DND-41 (cell line): ENCODE measurements at regions not wholly inside any gene's neighbourhood (a gene's known extent, or its start where the extent isn't known, plus 50 kb on each side); places are given as distances from the start of the nearest gene placed in this dataset.

Experiments
- ATAC-seq: fragments of 200-7000 bp; cut with Tn5 transposase; 3 replicates; pipeline ENCODE4 v1.9.1; 2021; ENCODE audit warnings: low read depth; ENCODE audit not compliant: insufficient read depth
- DNase-seq: peaks from one replicate; pipeline ENCODE4 v3.0.0-alpha.2; 2020
- H2AFZ ChIP-seq: 2 replicates; pipeline ENCODE4 v1.6.0; 2012; ENCODE audit warnings: low read depth, low read length
- H3K27ac ChIP-seq: 2 replicates; pipeline ENCODE4 v1.5.1; 2012; ENCODE audit warnings: low read length, inconsistent platforms
- H3K27me3 ChIP-seq: fragments of 200-600 bp; sonication (generic); 2 replicates; pipeline ENCODE4 v1.6.0; 2012; ENCODE audit warnings: low read length, mild to moderate bottlenecking, inconsistent platforms; ENCODE audit not compliant: insufficient read depth, poor library complexity
- H3K36me3 ChIP-seq: 2 replicates; pipeline ENCODE4 v1.5.1; 2012; ENCODE audit warnings: low read length, inconsistent platforms; ENCODE audit not compliant: insufficient read depth
- H3K4me1 ChIP-seq: 2 replicates; pipeline ENCODE4 v1.5.1; 2012; ENCODE audit warnings: mild to moderate bottlenecking, low read length; ENCODE audit not compliant: insufficient read depth
- H3K4me2 ChIP-seq: 2 replicates; pipeline ENCODE4 v1.6.0; 2012; ENCODE audit warnings: mild to moderate bottlenecking, moderate library complexity, low read length, inconsistent platforms; ENCODE audit not compliant: insufficient read depth
- H3K4me3 ChIP-seq, 2 experiments: fragments of 200-600 bp in 1 of 2; shearing (Covaris generic) in 1 of 2; 2 replicates each; pipeline ENCODE4 v1.5.1; 2012 to 2016; ENCODE audit warnings: inconsistent platforms in 2 of 2, low read length in 2 of 2, mild to moderate bottlenecking in 2 of 2, low read depth in 1 of 2, moderate library complexity in 1 of 2
- H3K79me2 ChIP-seq: 2 replicates; pipeline ENCODE4 v1.6.0; 2012; ENCODE audit warnings: low read length, inconsistent platforms; ENCODE audit not compliant: insufficient read depth
- H3K9ac ChIP-seq: 2 replicates; pipeline ENCODE4 v1.6.0; 2012; ENCODE audit warnings: low read depth, mild to moderate bottlenecking, inconsistent platforms, low read length, moderate library complexity
- H3K9me3 ChIP-seq: 2 replicates; pipeline ENCODE4 v1.5.1; 2012; ENCODE audit warnings: low read length, moderate library complexity, mild to moderate bottlenecking, inconsistent platforms; ENCODE audit not compliant: insufficient read depth, severe bottlenecking
- H4K20me1 ChIP-seq: 2 replicates; pipeline ENCODE4 v1.6.0; 2012; ENCODE audit warnings: low read length; ENCODE audit not compliant: insufficient read depth
- EZH2 ChIP-seq: IDR thresholded peaks from 3 replicates; pipeline ENCODE4 v1.6.1; 2012; ENCODE audit warnings: borderline replicate concordance, low read depth, mild to moderate bottlenecking, moderate library complexity, low read length, inconsistent platforms; ENCODE audit not compliant: severe bottlenecking
- TF ChIP-seq, protein P1 (sequence below): IDR thresholded peaks from 2 replicates; pipeline ENCODE4 v1.5.1; 2012; ENCODE audit warnings: borderline replicate concordance, low read length, moderate library complexity, mild to moderate bottlenecking; ENCODE audit not compliant: poor library complexity, severe bottlenecking; ENCODE audit errors: extremely low read depth

DNA sequence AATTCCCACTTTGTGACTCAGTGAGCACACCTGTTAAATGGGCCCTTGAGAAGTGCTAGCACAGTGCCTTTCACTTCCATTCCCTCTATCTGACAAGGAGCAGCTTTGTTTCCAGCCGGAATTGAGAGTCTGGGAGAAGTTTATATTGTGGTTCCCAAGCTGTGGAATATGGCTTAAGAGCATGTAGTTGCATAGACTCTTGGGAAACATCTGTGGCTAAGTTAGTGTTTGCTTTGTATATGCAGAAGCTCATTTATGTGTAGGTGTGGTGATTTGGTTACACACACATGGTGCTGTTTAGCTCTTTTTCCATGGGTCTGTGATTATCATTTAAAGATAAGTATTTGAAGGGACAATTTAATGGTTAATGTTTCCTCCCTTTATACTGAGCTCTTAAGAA, 110.5 kb upstream of the HMHB1 start:
- no peaks in the 10 kb centered on the region for H4K20me1 ChIP-seq
- no peaks in the 10 kb centered on the region for H3K79me2 ChIP-seq
- no peak overlapping the region for H3K4me2 ChIP-seq
- H3K9ac ChIP-seq: no peak overlapping the region
- H3K27ac ChIP-seq: no peak overlapping the region; the same call in 1 of the 2 replicates
- peaks cover 50% of the 10 kb centered on the region for H3K4me1 ChIP-seq
- no peaks in the 10 kb centered on the region for H3K36me3 ChIP-seq
- no peak for ATAC-seq
- no peak overlapping the region for H3K4me3 ChIP-seq
- no peak for DNase-seq
- no peaks in the 10 kb centered on the region for H3K9me3 ChIP-seq
- H2AFZ ChIP-seq: no peak overlapping the region
- no peaks in the 10 kb centered on the region for H3K27me3 ChIP-seq
- TF ChIP-seq EZH2: no peak

DNA sequence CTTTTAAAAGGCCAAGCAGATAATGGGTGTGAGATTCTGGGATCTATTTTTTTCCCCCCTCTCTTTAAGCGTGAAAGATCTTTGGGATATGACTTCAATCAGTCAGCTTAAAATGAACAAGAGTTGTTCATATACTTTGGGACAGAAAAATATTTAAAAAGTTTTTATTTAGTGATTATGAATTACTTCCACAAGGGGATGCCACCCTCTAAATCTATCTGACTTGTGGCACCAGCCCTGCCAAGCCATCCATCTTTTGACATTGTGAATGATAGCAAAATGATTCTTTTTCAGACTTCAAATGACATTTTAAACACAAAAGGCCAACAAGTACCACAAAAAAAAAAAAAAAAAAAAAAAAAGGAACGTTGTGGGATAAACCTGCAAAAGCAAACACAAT, 111.0 kb upstream of the HMHB1 start:
- no peaks in the 10 kb centered on the region for H3K36me3 ChIP-seq
- no peak for ATAC-seq
- no peaks in the 10 kb centered on the region for H4K20me1 ChIP-seq
- TF ChIP-seq EZH2: no peak
- TF ChIP-seq, protein P1, sequence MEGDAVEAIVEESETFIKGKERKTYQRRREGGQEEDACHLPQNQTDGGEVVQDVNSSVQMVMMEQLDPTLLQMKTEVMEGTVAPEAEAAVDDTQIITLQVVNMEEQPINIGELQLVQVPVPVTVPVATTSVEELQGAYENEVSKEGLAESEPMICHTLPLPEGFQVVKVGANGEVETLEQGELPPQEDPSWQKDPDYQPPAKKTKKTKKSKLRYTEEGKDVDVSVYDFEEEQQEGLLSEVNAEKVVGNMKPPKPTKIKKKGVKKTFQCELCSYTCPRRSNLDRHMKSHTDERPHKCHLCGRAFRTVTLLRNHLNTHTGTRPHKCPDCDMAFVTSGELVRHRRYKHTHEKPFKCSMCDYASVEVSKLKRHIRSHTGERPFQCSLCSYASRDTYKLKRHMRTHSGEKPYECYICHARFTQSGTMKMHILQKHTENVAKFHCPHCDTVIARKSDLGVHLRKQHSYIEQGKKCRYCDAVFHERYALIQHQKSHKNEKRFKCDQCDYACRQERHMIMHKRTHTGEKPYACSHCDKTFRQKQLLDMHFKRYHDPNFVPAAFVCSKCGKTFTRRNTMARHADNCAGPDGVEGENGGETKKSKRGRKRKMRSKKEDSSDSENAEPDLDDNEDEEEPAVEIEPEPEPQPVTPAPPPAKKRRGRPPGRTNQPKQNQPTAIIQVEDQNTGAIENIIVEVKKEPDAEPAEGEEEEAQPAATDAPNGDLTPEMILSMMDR: no peak
- no peaks in the 10 kb centered on the region for H3K9me3 ChIP-seq
- no peak overlapping the region for H2AFZ ChIP-seq
- peaks cover 51% of the 10 kb centered on the region for H3K4me1 ChIP-seq
- H3K27me3 ChIP-seq: no peaks in the 10 kb centered on the region
- no peak overlapping the region for H3K9ac ChIP-seq
- DNase-seq: no peak
- H3K27ac ChIP-seq: peak overlapping the region; percentile 85; the same call in 1 of the 2 replicates
- no peaks in the 10 kb centered on the region for H3K79me2 ChIP-seq
- no peak overlapping the region for H3K4me3 ChIP-seq
- H3K4me2 ChIP-seq: no peak overlapping the region

DNA sequence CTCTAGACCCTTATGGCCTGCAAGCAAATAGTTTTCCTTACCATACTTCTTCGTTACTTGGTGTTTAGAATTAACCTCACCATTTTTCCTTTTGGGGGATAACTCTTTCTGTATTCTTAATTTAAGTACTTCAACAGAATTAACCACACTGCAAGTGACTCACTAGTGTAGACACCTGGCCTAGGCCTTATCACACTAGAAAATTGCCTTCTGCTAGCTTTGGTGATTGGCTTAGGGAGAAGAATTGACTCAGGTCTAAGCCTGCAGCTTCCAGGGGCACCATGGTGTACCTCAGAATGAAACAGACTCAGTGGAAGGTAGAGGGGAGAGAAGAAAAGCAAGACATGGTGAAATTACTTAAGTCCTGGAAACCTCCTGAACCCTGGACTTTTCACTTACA, 112.8 kb upstream of the HMHB1 start:
- peak overlapping the region; percentile 85 for H3K27ac ChIP-seq
- peak overlapping the region; percentile 20; the same call in 1 of the 2 replicates for H3K4me2 ChIP-seq
- no peaks in the 10 kb centered on the region for H3K27me3 ChIP-seq
- TF ChIP-seq, protein P1: no peak
- TF ChIP-seq EZH2: no peak
- peaks cover 62% of the 10 kb centered on the region for H3K4me1 ChIP-seq
- no peaks in the 10 kb centered on the region for H3K9me3 ChIP-seq
- H3K4me3 ChIP-seq: no peak overlapping the region
- no peaks in the 10 kb centered on the region for H4K20me1 ChIP-seq
- DNase-seq (peak; percentile 49), ATAC-seq (peak; percentile 87)
- H2AFZ ChIP-seq: peak overlapping the region; percentile 28; the same call in 1 of the 2 replicates
- no peaks in the 10 kb centered on the region for H3K79me2 ChIP-seq
- no peaks in the 10 kb centered on the region for H3K36me3 ChIP-seq
- peak overlapping the region; percentile 38 for H3K9ac ChIP-seq

DNA sequence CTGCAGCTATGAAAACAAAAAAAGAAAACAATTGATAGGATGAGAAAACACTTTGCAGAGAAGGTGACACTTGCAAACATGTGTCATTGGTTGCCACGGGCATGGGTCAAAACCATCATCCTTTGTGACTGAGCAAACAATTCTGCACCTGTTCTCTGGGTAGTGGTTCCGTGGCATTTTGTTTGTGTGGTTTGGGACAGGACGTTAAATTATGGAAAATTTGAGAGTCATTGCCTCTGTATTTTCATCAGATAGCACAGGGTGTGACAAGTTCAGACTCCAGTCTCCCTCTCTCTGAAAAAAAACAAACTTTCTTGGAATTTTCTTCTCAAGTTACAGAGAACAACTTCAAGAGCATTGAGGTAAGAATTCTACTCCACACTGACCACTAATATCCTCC, 113.4 kb upstream of the HMHB1 start:
- peak overlapping the region; percentile 85 for H3K27ac ChIP-seq
- peak overlapping the region; percentile 38 for H3K9ac ChIP-seq
- H3K4me2 ChIP-seq: peak overlapping the region; percentile 10; the same call in 1 of the 2 replicates
- no peaks in the 10 kb centered on the region for H3K9me3 ChIP-seq
- ATAC-seq (peak; percentile 66), DNase-seq (peak; percentile 70)
- no peak overlapping the region for H3K4me3 ChIP-seq
- TF ChIP-seq, protein P1: no peak
- no peak for TF ChIP-seq EZH2
- H3K4me1 ChIP-seq: peaks cover 67% of the 10 kb centered on the region
- no peaks in the 10 kb centered on the region for H3K27me3 ChIP-seq
- H2AFZ ChIP-seq: no peak overlapping the region; the same call in 1 of the 2 replicates
- no peaks in the 10 kb centered on the region for H3K79me2 ChIP-seq
- no peaks in the 10 kb centered on the region for H4K20me1 ChIP-seq
- H3K36me3 ChIP-seq: no peaks in the 10 kb centered on the region
